ENCODE measurements at regions not wholly inside any gene's neighbourhood (a gene's known extent, or its start where the extent isn't known, plus 50 kb on each side); places are given as distances from the start of the nearest gene placed in this dataset.
"Not testable (repeated sequence)": the region's sequence is repeated elsewhere in the genome, so short reads cannot be mapped to it uniquely, and the experiment has no call there.

DNA sequence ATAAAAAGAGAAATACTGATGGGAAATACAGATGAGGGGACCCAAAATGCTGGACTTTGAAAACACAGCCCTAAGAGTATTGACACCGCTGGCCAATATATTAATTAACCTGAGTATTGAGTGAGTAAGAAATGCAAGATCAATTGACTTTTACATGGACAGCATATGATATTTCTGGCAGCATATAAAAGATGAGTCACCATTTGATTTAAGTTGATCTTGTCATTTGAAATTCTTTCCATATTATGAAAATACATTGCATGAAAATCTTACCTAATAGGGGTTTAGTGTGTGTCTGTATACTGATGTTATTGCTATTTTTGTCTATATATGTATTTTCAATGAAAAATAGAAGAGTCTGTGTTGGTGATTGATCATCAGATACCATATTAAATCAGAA lies 619.6 kb downstream of the KCTD12 start:
- DNase-seq, result no peak

DNA sequence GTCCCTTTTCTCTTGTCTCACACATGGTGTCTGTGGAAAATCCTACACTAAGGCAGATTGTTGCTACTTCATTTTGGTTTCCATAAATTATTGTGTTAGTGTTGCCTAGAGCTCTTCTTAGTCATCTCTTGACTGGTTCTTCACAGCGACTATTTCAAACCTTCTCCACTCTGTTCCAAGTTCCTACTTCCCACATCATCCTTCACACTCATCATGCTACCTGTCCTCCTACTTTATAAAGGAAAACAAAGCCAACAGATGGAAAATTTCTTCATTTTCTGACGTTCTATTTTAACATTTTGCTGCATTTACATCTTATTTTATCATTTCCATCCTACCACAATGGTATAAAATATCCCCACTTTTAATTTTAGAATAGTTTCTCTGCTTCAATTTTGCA lies 614.1 kb downstream of the LMO7 start:
- no peak for DNase-seq

DNA sequence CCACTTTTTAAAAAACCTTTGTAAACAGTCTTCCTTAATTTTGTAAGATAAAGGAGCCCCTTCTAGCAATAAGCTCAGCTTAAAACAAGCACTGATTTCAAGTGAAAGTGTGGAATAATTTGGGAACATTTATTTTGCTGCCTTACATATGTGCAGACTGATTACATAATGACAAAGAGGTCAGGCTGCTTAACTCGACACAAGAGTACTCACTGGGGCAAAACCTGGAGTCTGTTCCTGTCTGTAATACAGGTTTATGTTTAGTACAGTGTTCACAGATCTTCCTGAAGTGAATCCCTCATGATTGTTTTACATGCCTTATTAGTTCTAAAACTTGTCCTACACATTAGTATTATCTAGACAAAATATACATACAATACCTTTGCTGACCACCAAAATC lies 609.8 kb downstream of the LMO7 start:
- DNase-seq, result no peak

DNA sequence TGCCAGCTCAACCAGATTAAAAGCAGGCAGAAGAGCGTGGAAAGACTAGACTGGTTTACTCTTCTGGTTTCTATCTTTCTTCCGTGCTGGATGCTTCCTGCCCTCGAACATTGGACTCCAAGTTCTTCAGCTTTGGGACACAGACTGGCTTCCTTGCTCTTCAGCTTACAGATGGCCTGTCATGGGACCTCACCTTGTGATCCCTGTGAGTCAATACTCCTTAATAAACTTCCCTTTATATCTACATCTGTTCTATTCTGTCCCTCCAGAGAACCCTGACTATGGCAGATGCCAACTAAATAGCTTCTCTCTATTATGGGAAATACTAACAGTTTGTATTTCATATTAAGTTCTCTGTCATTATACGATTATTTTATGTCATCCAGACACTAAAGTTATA lies 609.1 kb downstream of the LMO7 start:
- no peak for DNase-seq

DNA sequence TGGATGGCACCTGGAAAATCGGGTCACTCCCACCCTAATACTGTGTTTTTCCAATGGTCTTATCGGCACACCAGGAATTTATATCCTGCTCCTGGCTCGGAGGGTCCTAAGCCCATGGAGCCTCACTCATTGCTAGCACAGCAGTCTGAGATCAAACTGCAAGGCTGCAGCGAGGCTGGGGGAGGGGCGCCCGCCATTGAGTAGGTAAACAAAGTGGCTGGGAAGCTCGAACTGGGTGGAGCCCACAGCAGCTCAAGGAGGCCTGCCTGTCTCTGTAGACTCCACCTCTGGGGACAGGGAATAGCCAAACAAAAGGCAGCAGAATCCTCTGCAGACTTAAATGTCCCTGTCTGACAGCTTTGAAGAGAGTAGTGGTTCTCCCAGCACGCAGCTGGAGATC lies 607.0 kb downstream of the LMO7 start:
- not testable (repeated sequence) for DNase-seq

DNA sequence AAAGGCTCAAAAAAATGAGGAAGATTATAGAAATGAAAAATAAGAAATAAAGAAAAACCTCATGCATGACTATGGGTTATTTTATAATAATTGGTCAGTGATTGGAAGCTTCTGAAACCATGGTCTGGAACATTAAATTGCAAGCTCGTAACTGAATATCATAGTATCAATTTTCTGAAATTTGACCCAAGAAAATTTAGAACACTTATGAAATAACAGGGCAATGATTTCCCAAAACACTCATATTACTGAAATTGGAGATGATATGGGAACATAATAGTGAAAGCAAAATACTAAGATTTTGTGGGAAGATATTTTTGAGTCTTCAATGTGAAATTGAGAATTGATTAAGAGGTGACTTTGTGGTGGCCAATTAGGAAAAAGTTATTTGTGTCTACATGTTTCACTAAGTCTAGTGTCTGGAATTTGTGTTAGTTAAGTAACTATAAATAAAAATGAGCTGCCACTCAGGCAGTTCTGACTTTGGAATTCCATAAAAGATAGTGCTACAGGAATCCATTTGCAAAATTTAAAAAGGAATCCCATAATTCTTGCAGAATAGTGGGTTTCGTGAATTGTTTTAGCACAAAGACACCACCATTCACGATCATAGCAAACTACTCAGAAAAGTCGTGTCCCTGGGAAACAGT lies 603.0 kb downstream of the LMO7 start:
- DNase-seq, result no peak

DNA sequence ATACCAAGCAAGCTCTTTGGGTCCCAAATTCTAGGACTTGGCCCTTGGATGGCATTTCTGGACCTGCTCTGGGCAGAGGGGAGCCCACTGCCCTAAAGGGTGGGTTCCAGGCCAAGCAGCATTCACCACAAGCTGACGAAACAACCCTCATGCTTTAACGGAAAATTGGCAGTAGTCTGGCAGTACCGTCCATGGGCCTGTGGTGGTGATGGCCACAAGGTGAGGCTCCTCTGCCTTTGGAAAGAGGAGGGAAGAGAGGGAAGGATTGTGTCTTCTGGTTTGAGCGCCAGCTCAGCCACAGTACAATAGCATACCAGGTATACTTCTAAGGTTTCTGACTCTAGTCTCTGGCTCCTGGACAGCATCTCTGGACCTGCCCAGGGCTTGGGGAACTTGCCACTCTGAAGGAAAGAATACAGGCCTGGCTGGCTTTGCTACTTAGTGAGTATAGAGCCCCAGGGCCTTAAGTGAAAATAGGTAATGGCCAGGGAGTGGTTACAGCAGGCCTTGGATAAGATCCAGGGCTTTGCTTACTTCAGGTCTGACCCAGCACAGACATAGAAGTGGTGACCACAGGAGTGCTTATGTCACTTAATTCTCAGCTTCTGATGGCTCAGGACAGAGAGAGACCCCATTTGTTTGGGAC lies 595.5 kb downstream of the LMO7 start:
- no peak for DNase-seq

DNA sequence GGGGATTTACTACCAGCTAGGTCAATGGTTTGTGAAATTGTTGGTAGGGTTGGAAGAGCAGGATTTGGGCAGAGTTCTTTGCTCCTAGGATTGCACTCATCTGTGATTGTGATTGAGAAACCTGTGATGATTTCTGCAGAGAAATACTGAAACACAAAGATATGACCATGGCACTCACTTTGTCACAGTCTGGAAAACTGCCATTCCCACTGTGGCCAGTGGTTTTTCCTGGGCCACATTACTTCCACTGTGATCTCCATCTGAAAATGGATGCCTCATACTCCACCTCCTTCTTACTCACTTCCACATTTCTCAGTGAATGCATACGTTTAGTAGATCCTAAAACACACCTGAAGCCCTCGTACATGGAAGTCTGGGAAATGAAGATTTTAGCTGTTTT lies 593.2 kb downstream of the LMO7 start:
- DNase-seq, result no peak

DNA sequence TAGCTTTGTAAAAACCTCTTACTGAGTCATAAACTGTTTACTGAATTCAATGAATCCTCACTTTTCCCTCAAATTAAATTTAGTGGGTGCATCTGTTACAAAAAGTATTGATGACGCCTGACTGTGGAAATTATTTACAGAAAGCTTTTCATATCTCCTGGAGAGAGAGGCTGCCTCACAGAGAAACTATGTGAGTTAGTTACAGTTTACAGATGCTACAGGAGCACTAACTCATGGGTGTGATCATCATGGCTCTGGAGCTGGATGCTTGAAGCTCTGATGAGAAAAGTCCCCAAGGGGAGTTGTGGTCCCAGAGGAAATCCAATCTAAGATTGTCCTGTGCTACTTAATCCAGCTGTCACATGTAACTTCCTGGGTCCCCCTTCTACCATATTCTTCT lies 590.8 kb downstream of the LMO7 start:
- DNase-seq, result no peak

DNA sequence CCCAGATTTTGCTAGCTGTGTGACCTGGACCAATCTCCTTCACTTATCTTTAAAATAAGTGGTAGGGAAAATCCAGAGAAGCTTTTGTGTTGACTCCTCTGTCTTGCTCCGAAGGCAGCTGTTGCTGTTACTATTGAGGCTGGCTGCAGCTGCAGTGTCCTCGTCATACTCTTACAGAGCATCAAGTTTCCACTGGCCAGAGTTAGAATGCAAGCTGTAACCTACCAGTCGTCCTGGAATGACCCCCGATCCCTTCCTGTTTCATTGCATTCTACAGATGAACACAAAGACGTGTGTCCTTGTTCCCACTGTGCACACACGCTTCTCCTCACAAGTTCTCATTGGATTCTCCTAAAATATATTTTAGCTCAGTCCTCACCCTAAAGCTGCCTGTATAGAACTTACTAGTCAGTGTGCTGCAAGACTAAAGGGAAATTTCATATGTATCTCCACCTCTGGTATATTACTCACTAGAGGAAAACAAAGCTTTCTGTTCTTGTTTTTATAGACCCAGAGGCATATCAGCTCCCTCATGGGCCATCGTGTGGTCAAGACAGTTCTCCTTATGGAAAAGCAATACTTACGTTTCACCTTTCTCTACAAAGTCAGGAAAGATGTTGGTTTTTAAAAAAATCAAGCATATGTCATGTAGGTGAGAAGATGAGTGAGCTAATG lies 589.8 kb downstream of the LMO7 start:
- no peak for DNase-seq

DNA sequence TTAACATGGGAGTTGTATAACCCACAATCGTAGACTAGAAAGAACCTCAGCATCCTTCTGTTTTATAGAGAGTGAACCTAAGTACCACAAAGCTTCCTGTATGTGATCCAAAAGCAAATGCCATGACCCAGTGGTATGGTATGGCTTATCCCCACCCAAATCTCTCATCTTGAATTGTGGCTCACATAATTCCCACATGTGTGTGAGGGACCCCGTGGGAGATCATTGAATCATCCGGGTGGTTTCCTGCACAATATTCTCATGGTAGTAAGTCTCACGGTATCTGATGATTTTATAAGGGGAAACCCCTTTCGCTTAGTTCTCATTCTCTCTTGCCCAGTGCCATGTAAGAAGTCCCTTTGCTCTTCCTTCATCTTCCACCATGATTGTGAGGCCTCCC lies 587.9 kb downstream of the LMO7 start:
- no peak for DNase-seq

DNA sequence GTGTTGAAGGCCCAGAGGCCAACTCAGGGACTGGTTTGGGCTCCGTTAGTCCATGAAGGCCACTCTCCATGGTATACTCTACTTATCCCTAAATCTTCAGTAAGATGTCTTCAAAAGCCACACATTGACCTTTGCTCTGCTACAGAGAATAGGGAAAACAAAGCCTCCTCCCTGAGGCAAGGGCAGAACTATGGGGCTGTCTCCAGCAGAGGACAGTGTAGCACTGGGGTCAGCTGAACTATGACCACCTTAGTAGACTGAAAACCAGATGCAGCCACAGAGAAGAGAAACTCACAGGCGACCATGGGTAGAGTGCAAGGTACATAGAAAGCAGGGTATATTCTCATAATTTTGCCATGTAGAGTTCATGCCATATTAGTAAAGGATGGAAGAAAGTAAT lies 587.4 kb downstream of the LMO7 start:
- DNase-seq, result no peak

DNA sequence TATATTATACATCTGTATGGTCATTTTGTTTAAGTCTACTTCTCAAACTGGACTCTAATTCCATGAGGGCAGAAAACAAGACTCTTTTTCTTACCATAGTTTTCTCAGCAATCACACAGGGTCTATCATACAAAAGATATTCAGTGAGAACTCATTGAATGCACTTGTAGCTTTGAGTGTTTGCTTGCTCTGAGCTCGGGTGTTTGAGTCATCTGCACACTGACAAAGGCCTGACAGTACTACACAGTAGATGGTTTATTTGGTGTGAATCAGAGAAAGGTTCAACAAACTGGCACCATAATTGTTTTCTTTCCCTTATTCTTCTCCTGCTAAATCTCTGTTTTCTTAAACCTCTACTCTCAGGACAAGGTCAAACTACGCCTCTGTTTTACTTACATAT lies 586.4 kb downstream of the LMO7 start:
- DNase-seq, result no peak

DNA sequence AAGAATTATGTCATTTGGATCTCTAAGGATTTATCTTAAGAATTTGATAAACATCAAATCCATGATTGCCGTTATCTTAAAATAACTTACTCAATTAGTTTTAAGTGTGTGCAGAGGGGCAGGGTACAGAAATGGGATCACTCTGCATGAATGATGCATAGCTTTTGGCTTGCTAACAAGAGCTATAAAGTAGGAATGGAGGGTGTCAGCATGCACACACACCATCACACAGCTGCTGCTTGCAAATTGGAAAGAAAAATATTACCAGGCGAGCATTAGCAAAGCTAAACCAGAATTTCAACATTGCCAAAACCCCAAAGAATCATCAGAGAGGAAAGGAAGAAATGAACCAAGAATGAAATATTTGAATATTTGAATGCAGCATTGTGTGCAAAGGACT lies 580.6 kb downstream of the LMO7 start:
- no peak for DNase-seq

DNA sequence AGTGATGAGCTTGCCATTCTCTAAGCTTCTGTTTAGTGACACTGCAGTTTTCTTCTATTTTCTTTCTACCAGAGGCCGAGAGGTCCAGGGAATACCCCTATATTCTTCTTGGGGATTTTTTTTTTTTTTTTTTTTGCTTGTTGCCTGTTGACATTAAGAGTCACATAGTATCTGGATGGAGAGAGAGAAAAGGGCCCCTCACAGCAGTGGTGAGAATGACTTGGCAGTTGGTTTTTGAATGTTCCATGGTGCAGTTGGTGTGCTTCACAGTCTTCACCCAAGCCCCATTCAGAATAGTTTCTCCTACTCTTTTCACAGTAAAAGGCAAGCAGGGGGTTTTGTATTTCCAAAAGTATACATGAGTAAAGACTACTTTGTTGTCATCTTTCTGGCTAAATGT lies 577.9 kb downstream of the LMO7 start:
- no peak for DNase-seq

DNA sequence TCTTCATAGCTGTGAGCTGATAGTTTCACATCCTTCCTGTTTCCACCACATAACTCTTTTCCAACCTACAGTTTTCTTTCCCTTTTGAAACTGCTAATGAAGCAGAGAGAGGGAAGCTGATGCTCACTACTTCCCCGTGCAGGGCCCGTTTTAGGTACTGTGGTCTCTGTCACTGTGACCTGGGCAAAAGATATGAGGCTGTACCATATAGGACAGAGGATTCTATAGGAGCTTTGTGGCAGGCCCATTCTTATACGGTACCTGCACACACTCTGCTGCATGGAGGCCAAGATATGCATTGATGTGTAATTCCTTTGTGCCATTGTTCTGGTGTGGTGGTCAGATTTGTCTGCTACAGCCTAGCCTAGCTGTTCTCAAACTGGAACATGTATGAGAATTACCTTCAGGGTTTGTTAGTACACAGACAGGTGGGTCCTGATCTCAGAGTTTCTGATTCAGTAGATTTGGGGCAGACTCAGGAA lies 577.3 kb downstream of the LMO7 start:
- DNase-seq, result no peak

DNA sequence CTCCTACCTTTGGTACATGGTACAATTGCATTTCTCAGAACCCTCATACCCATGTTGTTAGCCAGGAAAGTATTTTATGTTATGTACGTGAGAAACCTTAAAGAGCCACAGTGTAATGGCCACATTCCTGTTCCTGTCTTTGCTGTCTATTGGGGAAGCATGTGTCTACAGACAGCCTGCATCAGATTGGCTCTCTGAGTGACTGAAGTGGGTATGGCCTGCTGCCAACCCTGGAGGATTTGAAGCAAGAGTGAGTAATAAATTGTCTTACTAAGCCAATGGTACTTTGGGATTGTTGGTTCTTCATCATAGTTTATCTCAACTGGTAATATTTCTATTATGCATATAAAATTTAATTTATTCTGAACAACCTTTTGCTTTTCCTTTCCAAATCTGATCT lies 574.1 kb downstream of the LMO7 start:
- DNase-seq, result no peak

DNA sequence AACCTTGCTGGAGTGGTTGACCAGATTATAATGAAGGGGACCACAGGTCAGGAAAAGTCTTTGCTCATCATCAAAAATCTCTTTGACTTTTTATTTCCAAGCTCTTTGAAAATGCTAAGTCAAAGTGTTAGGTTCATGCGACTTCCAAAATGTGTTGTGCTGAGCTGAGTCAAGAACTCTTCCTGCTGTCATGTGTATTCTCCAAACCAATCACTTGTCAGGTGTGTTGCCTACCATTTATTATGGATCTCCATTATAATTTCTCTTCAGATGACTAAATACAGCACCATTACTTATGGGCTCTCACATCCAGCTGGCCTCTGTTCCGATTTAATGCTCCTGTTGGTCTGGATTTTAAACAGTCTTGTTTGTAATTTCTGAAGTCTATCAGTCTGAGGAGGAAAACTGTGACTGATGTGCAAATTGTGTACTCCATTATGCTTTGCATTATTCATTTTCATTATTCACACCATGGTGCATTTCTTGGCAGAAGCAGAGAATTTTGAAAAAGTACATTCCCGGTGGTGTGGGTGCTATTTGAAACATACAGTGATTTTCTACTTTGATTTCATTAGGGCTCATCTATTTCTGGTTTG lies 562.5 kb downstream of the LMO7 start:
- no peak for DNase-seq

DNA sequence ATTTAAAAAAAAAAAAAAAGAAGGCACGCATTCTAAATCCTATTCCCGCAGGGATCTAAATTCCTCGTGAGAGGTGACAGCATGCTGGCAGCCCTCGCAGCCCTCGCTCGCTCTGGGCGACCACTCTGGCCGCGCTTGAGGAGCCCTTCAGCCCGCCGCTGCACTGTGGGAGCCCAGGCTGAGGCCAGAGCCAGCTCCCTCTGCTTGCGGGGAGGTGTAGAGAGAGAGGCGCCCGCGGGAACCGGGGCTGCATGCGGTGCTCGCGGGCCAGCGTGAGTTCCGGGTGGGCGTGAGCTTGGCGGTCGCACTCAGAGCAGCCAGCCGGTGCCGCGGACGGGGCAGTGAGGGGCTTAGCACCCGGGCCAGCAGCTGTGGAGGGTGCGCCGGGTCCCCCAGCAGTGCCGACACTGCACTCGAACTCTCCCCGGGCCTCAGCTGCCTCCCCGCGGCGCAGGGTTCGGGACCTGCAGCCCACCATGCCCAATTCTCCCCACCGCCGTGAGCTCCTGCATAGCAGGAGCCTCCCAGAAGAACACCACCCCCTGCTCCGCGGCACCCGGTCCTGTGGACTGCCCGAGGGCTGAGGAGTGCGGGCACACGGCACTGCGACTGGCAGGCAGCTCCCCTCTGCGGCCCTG lies 553.9 kb downstream of the LMO7 start:
- DNase-seq, result no peak

DNA sequence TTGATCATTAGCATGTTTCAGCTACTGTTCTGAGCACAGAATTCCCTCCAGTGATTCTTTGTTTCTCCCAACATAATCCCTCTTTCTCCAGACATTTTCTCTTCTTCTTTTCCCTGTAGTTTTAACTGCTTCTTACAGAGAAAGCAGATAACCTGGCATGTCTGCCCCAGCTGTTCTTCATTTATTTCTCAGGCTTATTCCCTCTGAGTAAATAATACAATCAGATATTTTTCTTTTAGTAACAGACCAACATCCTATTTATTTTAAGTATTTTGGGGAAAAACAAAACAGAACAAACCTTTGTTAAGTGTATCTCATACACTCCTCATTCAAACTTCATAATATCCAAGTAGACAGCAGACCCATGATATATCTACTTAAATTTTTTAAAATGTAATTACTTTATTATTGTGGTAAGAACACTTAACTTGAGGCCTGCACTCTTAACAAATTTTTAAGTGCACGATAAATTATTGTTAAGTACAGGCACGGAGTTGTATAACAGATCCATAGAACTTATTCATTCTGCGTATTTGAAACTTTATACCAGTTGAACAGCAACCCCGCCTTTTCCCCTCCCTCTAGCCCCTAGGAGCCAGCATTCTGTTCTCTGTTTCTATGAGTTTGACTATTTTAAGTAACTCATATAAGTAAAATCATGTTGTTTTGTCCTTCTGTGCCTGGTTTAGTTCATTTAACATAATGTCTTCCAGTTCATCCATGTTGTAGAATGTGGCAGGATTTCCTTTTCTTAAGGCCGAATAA lies 540.0 kb downstream of the LMO7 start:
- DNase-seq, result no peak

DNA sequence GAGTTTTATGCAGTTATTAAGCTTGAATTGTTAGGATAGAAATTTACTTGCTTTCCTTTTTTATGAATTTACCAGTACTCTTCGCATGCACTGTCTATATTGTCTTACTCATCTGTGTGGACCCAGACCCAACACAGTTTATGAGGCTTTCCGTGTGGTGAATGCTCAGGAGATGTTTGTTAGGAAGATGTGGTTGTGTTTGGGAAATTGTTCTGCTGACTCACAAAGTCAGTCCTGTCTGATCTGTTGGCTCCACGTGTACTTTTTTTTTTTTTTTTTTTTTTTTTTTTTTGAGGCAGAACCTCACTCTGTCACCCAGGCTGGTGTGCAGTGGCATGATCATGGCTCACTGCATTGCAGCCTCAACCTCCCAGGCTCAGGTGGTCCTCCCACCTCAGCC lies 532.5 kb downstream of the LMO7 start:
- no peak for DNase-seq

DNA sequence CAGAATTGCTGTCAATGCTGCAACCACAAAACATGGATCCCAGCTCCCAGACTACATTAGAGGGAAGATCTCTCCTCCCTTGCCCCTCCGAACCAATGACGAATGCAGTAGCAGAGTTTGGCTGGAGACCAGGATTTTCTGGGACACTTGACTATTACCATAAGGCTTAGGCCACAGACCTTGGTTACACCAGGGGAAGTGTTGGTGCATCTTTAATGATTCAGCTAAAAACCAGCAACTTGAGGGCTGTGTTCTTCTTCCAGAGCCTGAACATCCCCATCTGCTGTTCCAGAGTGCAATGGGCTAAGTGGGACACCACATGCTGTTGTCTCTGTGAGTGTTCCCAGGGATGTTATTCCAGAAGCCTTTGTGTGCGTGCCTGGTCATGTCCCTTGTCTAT lies 528.2 kb downstream of the LMO7 start:
- DNase-seq, result no peak

DNA sequence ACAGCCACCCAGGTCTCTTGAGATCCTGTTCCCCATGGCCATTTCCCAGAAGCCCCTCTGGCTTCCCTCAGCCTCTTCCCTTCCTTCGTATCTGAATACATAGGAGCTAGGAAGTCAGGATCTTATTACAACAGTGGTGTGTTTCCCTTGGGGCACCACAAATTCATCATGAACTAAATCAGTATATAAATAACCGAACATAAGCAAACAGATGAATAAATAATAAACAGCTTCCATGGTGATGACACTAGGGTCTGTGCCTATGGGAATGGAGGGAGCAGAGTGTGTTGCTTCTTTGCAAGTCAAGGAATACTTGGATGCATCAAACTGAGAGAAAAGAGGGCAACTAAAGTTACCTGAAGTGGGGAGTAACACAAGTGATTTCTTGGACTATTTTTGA lies 527.6 kb downstream of the LMO7 start:
- no peak for DNase-seq
